Liver (tissue), 8 donors: ENCODE measurements at regions not wholly inside any gene's neighbourhood (a gene's known extent, or its start where the extent isn't known, plus 50 kb on each side); places are given as distances from the start of the nearest gene placed in this dataset.

Experiments
- DNase-seq: peaks from one replicate; pipeline ENCODE4 v3.0.0-alpha.2; 2017; ENCODE audit warnings: low spot score
- H3K27ac ChIP-seq, 2 donors: one replicate each; pipeline ENCODE4 v1.7.0; 2013; ENCODE audit warnings: inconsistent platforms in 2 of 2, low read length in 2 of 2, control low read depth in 1 of 2, low read depth in 1 of 2, mild to moderate bottlenecking in 1 of 2
- H3K27me3 ChIP-seq, 4 donors: one replicate each; pipeline versions ENCODE4 v1.6.1 to v1.7.0; 2013; ENCODE audit warnings: low read length in 3 of 4, inconsistent platforms in 1 of 4, mild to moderate bottlenecking in 1 of 4, moderate library complexity in 1 of 4; ENCODE audit not compliant: control insufficient read depth in 4 of 4, insufficient read depth in 4 of 4
- H3K36me3 ChIP-seq, 4 donors: one replicate each; pipeline versions ENCODE4 v1.6.1 to v1.7.0; 2013; ENCODE audit warnings: low read length in 3 of 4, mild to moderate bottlenecking in 3 of 4, low read depth in 1 of 4, moderate library complexity in 1 of 4; ENCODE audit not compliant: control insufficient read depth in 4 of 4, insufficient read depth in 3 of 4
- H3K4me1 ChIP-seq, 4 donors: one replicate each; pipeline versions ENCODE4 v1.6.1 to v1.7.0; 2013; ENCODE audit warnings: low read length in 3 of 4, mild to moderate bottlenecking in 3 of 4, moderate library complexity in 1 of 4; ENCODE audit not compliant: control insufficient read depth in 4 of 4, insufficient read depth in 4 of 4
- H3K4me3 ChIP-seq, 3 donors: one replicate each; pipeline versions ENCODE4 v1.6.1 to v1.7.0; 2013; ENCODE audit warnings: low read length in 3 of 3, control low read depth in 1 of 3, low read depth in 1 of 3, mild to moderate bottlenecking in 1 of 3
- H3K9ac ChIP-seq, 2 donors: one replicate each; pipeline ENCODE4 v1.7.0; 2013; ENCODE audit warnings: low read length in 2 of 2, mild to moderate bottlenecking in 2 of 2, moderate library complexity in 2 of 2, control low read depth in 1 of 2, low read depth in 1 of 2
- H3K9me3 ChIP-seq, 4 donors: one replicate each; pipeline versions ENCODE4 v1.6.1 to v1.7.0; 2013; ENCODE audit warnings: low read length in 3 of 4; ENCODE audit not compliant: control insufficient read depth in 4 of 4
- ATF3 ChIP-seq: IDR thresholded peaks from 2 replicates; pipeline ENCODE4 v1.6.1; 2016; ENCODE audit warnings: antibody characterized with exemption
- EGR1 ChIP-seq, 2 donors: IDR thresholded peaks; 2 replicates each; pipeline ENCODE4 v1.6.1; 2016 to 2018; ENCODE audit warnings: antibody characterized with exemption in 2 of 2, low read depth in 2 of 2
- FOXA1 ChIP-seq: IDR thresholded peaks from 2 replicates; pipeline ENCODE4 v1.6.1; 2016; ENCODE audit warnings: antibody characterized with exemption
- GABPA ChIP-seq, 2 donors: IDR thresholded peaks in 1 of 2; conservative IDR thresholded peaks in 1 of 2; 2 replicates each; pipeline ENCODE4 v1.6.1; 2016; ENCODE audit warnings: antibody characterized with exemption in 2 of 2, mild to moderate bottlenecking in 1 of 2, moderate library complexity in 1 of 2
- HNF4A ChIP-seq, 2 donors: conservative IDR thresholded peaks; 2 replicates each; pipeline ENCODE4 v1.6.1; 2016; ENCODE audit warnings: antibody characterized with exemption in 2 of 2, mild to moderate bottlenecking in 2 of 2
- JUND ChIP-seq, 2 donors: IDR thresholded peaks; 2 replicates each; pipeline ENCODE4 v1.6.1; 2016; ENCODE audit warnings: antibody characterized with exemption in 2 of 2
- RAD21 ChIP-seq, 2 donors: IDR thresholded peaks; 2 replicates each; pipeline ENCODE4 v1.6.1; 2016; ENCODE audit warnings: antibody characterized with exemption in 2 of 2, mild to moderate bottlenecking in 2 of 2
- RXRA ChIP-seq, 2 donors: IDR thresholded peaks; 2 replicates each; pipeline ENCODE4 v1.6.1; 2017 to 2018; ENCODE audit warnings: antibody characterized with exemption in 2 of 2, mild to moderate bottlenecking in 1 of 2
- SP1 ChIP-seq: IDR thresholded peaks from 2 replicates; pipeline ENCODE4 v1.6.1; 2018; ENCODE audit warnings: antibody characterized with exemption, mild to moderate bottlenecking
- TAF1 ChIP-seq: conservative IDR thresholded peaks from 2 replicates; pipeline ENCODE4 v1.6.1; 2016; ENCODE audit warnings: antibody characterized with exemption, mild to moderate bottlenecking
- YY1 ChIP-seq: IDR thresholded peaks from 2 replicates; pipeline ENCODE4 v1.6.1; 2016; ENCODE audit warnings: antibody characterized with exemption, mild to moderate bottlenecking
- ZBTB33 ChIP-seq: IDR thresholded peaks from 2 replicates; pipeline ENCODE4 v1.6.1; 2016; ENCODE audit warnings: antibody characterized with exemption
- WGBS: extraction: QIAGEN DNeasy Blood & Tissue Kit; methylation state at CpG from one replicate; pipeline ENCODE4 v1.1.7; 2013; 5-methylcytosine and 5-hydroxymethylcytosine counted together
- TF ChIP-seq, protein P1 (sequence below): IDR thresholded peaks from 2 replicates; pipeline ENCODE4 v1.6.1; 2016; ENCODE audit warnings: antibody characterized with exemption, mild to moderate bottlenecking
- TF ChIP-seq, protein P2 (sequence below): IDR thresholded peaks from 2 replicates; pipeline ENCODE4 v1.6.1; 2016; ENCODE audit warnings: antibody characterized with exemption
- TF ChIP-seq, protein P3 (sequence below): fragments of 150-350 bp; IDR thresholded peaks from 2 replicates; pipeline ENCODE4 v1.5.1; 2017; ENCODE audit warnings: improper control_type of control experiment, low read depth, low read length; ENCODE audit not compliant: missing input control
- donor health status: healthy.
- donor health status: healthy.
- donor health status: healthy.
- donor health status: healthy.
- donor health status: healthy.

DNA sequence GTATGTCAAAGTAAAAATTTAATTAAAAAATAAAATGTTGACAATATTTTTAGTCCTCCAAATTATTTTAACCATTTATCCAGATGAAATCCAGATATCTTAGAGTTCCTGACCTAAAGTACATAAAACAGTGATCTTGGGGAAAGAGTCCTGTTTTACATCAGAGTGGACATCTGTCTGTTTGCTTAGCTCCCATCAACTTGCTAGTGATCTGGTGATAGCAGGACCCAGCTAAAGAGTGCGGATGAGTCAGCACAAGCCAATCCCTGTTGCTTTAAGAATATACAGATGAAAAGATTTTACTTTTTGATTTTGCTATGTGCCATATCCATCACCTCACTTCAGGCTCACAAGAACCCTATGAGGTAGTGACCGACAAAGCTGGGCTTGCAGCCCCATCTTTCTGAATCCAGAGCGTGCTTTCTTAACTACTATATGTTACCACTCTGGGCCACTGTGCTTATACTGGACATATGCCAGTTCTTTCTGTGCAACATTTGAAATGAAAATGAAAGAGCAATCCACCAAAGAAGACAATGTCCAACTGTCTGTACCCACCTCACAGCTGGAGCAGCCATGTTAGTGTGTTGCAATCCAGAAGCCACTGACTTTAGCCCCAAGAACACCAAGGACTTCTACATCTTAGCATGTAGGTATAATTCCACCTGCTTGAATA lies 167.6 kb upstream of the SESN3 start:
- H3K4me3 ChIP-seq = no peak overlapping the region
- H3K27me3 ChIP-seq = no peaks in the 10 kb centered on the region
- no peaks in the 10 kb centered on the region for H3K4me1 ChIP-seq
- no peak overlapping the region for H3K9ac ChIP-seq
- no peaks in the 10 kb centered on the region for H3K36me3 ChIP-seq
- no peak overlapping the region for H3K27ac ChIP-seq
- no peak for DNase-seq
- WGBS = 95% methylated on average over 3 of the region's 3 CpGs
- TF ChIP-seq EGR1 (IDR thresholded peaks at IDR 0.05; ENCODE audit: low read depth in 2 of 2) (no peak), FOXA1 (no peak), RAD21 (IDR thresholded peaks at IDR 0.05) (no peak), YY1 (no peak), ZBTB33 (no peak), SP1 (no peak), RXRA (IDR thresholded peaks at IDR 0.05) (no peak), JUND (IDR thresholded peaks at IDR 0.05) (no peak), GABPA (IDR thresholded peaks at IDR 0.05 in 1 of 2, conservative IDR thresholded peaks at IDR 0.05 in 1 of 2) (no peak), ATF3 (no peak)
- TF ChIP-seq, protein P1, sequence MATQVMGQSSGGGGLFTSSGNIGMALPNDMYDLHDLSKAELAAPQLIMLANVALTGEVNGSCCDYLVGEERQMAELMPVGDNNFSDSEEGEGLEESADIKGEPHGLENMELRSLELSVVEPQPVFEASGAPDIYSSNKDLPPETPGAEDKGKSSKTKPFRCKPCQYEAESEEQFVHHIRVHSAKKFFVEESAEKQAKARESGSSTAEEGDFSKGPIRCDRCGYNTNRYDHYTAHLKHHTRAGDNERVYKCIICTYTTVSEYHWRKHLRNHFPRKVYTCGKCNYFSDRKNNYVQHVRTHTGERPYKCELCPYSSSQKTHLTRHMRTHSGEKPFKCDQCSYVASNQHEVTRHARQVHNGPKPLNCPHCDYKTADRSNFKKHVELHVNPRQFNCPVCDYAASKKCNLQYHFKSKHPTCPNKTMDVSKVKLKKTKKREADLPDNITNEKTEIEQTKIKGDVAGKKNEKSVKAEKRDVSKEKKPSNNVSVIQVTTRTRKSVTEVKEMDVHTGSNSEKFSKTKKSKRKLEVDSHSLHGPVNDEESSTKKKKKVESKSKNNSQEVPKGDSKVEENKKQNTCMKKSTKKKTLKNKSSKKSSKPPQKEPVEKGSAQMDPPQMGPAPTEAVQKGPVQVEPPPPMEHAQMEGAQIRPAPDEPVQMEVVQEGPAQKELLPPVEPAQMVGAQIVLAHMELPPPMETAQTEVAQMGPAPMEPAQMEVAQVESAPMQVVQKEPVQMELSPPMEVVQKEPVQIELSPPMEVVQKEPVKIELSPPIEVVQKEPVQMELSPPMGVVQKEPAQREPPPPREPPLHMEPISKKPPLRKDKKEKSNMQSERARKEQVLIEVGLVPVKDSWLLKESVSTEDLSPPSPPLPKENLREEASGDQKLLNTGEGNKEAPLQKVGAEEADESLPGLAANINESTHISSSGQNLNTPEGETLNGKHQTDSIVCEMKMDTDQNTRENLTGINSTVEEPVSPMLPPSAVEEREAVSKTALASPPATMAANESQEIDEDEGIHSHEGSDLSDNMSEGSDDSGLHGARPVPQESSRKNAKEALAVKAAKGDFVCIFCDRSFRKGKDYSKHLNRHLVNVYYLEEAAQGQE = no peak
- TF ChIP-seq, protein P2, sequence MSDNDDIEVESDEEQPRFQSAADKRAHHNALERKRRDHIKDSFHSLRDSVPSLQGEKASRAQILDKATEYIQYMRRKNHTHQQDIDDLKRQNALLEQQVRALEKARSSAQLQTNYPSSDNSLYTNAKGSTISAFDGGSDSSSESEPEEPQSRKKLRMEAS = no peak
- TF ChIP-seq, protein P3, sequence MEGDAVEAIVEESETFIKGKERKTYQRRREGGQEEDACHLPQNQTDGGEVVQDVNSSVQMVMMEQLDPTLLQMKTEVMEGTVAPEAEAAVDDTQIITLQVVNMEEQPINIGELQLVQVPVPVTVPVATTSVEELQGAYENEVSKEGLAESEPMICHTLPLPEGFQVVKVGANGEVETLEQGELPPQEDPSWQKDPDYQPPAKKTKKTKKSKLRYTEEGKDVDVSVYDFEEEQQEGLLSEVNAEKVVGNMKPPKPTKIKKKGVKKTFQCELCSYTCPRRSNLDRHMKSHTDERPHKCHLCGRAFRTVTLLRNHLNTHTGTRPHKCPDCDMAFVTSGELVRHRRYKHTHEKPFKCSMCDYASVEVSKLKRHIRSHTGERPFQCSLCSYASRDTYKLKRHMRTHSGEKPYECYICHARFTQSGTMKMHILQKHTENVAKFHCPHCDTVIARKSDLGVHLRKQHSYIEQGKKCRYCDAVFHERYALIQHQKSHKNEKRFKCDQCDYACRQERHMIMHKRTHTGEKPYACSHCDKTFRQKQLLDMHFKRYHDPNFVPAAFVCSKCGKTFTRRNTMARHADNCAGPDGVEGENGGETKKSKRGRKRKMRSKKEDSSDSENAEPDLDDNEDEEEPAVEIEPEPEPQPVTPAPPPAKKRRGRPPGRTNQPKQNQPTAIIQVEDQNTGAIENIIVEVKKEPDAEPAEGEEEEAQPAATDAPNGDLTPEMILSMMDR = no peak
- H3K9me3 ChIP-seq = no peaks in the 10 kb centered on the region

- H3K4me3 ChIP-seq = no peak overlapping the region
- DNase-seq = no peak
- H3K36me3 ChIP-seq = no peaks in the 10 kb centered on the region
- H3K27me3 ChIP-seq = no peaks in the 10 kb centered on the region
- no peak overlapping the region for H3K27ac ChIP-seq
- WGBS = 91% methylated on average over 1 of the region's 1 CpG
- TF ChIP-seq, protein P2 = no peak
- TF ChIP-seq GABPA (IDR thresholded peaks at IDR 0.05 in 1 of 2, conservative IDR thresholded peaks at IDR 0.05 in 1 of 2) = no peak
- TF ChIP-seq TAF1 = no peak
- no peak for TF ChIP-seq RAD21 (IDR thresholded peaks at IDR 0.05)
- no peak for TF ChIP-seq HNF4A (conservative IDR thresholded peaks at IDR 0.05)
- TF ChIP-seq YY1 = no peak
- no peak for TF ChIP-seq EGR1 (IDR thresholded peaks at IDR 0.05; ENCODE audit: low read depth in 2 of 2)
- TF ChIP-seq RXRA (IDR thresholded peaks at IDR 0.05) = no peak
- TF ChIP-seq FOXA1 = no peak
- TF ChIP-seq JUND (IDR thresholded peaks at IDR 0.05) = no peak
- no peak overlapping the region for H3K9ac ChIP-seq
- H3K9me3 ChIP-seq = no peaks in the 10 kb centered on the region
- peaks cover 3 to 24% (median 16%) of the 10 kb centered on the region in 4 donors for H3K4me1 ChIP-seq
Observed at GRCh38 chr11:95392644-95393043, 161.6 kb upstream of the SESN3 start.
